Aorta (tissue), 5 donors: ENCODE measurements at regions not wholly inside any gene's neighbourhood (a gene's known extent, or its start where the extent isn't known, plus 50 kb on each side); places are given as distances from the start of the nearest gene placed in this dataset.

Experiments used
- ATAC-seq: fragments of 200-7000 bp; cut with Tn5 transposase; one replicate; pipeline ENCODE4 v1.9.1; 2022; ENCODE audit warnings: moderate library complexity; ENCODE audit not compliant: low FRiP score
- DNase-seq, 2 donors: peaks; one replicate each; pipeline ENCODE4 v3.0.0-alpha.2; 2020
- H3K27ac ChIP-seq, 2 donors: one replicate each; pipeline ENCODE4 v1.5.1; 2013; ENCODE audit warnings: low read length in 2 of 2, mild to moderate bottlenecking in 2 of 2, moderate library complexity in 2 of 2, control low read depth in 1 of 2, inconsistent platforms in 1 of 2, low read depth in 1 of 2
- H3K27me3 ChIP-seq, 2 donors: one replicate each; pipeline ENCODE4 v1.6.1; 2013; ENCODE audit warnings: control low read depth in 1 of 2, low read length in 1 of 2, mild to moderate bottlenecking in 1 of 2, moderate library complexity in 1 of 2; ENCODE audit not compliant: insufficient read depth in 2 of 2, control insufficient read depth in 1 of 2
- H3K36me3 ChIP-seq, 2 donors: one replicate each; pipeline ENCODE4 v1.6.1; 2013; ENCODE audit warnings: control low read depth in 1 of 2, low read length in 1 of 2, mild to moderate bottlenecking in 1 of 2; ENCODE audit not compliant: insufficient read depth in 2 of 2, control insufficient read depth in 1 of 2
- H3K4me1 ChIP-seq, 2 donors: one replicate each; pipeline ENCODE4 v1.6.1; 2013; ENCODE audit warnings: low read length in 2 of 2, control low read depth in 1 of 2, mild to moderate bottlenecking in 1 of 2, moderate library complexity in 1 of 2; ENCODE audit not compliant: insufficient read depth in 2 of 2, control insufficient read depth in 1 of 2
- H3K4me3 ChIP-seq, 2 donors: one replicate each; pipeline ENCODE4 v1.5.1; 2013; ENCODE audit warnings: low read length in 2 of 2, control low read depth in 1 of 2, mild to moderate bottlenecking in 1 of 2
- H3K9me3 ChIP-seq: one replicate; pipeline ENCODE4 v1.6.1; 2013; ENCODE audit warnings: mild to moderate bottlenecking, low read length; ENCODE audit not compliant: control insufficient read depth
- WGBS, 2 donors: extraction: QIAGEN DNeasy Blood & Tissue Kit; methylation state at CpG; one replicate each; pipeline ENCODE4 v1.1.7; 2013; 5-methylcytosine and 5-hydroxymethylcytosine counted together
- intact Hi-C, 2 donors: fragments of 100-400 bp; cut with DNase I; formaldehyde crosslinking; loops; one replicate each; pipeline versions ENCODE4 v1.14.2 to v1.15.0; 2022
- donor health status: healthy with polysubstance abuse.
- donor health status: Bipolar disorder and iron deficiency.
- donor health status: DM: no; HTN: no; CAD: no.
- donor health status: DM: no; HTN: no; CAD: no.
- donor health status: DM: yes; HTN: yes; CAD: no.

DNA sequence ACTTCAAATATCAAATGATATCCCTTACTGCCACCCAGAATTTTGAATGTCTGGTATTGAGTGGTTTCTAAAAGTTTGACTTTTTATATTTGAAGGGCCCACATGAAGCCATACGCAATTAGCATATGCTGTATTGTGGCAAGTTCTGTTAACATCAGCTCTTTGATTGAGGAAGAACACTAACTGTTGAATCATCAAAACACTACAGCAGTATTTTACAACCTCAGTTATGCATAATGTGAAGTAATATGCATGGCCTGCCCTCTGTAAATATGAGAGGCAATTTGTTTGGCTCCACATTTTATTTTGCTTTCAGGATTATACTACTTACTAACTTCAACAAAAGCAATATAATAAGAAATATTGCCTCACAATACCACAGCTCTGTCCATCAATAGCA, 62.2 kb upstream of the DMD start:
- ATAC-seq (no peak), DNase-seq (no peak)
- Histone ChIP-seq H3K9me3 (no peaks in the 10 kb centered on the region), H3K27me3 (no peaks in the 10 kb centered on the region), H3K4me3 (no peak overlapping the region), H3K36me3 (no peaks in the 10 kb centered on the region), H3K27ac (no peak overlapping the region), H3K4me1 (no peaks in the 10 kb centered on the region)
- 71 to 95% methylated on average over 1 of the region's 1 CpG for WGBS, 2 donors
- intact Hi-C loops = no loop called here

DNA sequence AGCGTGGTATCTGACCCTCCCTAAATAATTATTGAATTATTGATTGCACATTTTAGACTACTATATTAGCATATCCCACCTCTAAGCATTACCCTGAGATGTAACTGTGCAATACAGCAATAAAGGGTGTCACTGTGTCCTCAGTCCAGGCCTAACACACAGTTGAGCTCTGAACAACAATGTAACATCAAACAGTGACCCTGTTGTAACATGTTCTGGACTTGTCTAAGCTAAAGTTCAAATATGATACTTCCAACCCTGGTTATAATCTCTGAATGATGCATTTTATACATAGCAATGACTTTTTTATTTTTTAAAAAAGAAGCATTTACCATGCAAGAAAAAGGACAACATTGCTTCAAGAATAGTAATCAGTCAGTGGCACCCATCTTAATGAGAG, 61.6 kb upstream of the DMD start:
- 63 to 90% methylated on average over 1 of the region's 1 CpG for WGBS, 2 donors
- Histone ChIP-seq H3K4me3 (no peak overlapping the region), H3K4me1 (no peaks in the 10 kb centered on the region), H3K36me3 (no peaks in the 10 kb centered on the region), H3K9me3 (no peaks in the 10 kb centered on the region), H3K27ac (no peak overlapping the region), H3K27me3 (no peaks in the 10 kb centered on the region)
- intact Hi-C loops = no loop called here
- DNase-seq (no peak), ATAC-seq (no peak)
